ENCODE measurements at regions not wholly inside any gene's neighbourhood (a gene's known extent, or its start where the extent isn't known, plus 50 kb on each side); places are given as distances from the start of the nearest gene placed in this dataset.

GRCh38 chr12:111174251-111174960 lies 194.5 kb downstream of the PHETA1 start:
- TF ChIP-seq CTCF (IDR thresholded peaks at IDR 0.05; ENCODE audit: unreplicated experiment), result peak; percentile 13
- peaks cover 2% of the 10 kb centered on the region for H3K36me3 Mint-ChIP-seq (ENCODE audit: insufficient read depth)
- no peak for DNase-seq (ENCODE audit: low spot score, unreplicated experiment)
- H3K27ac Mint-ChIP-seq, result peak overlapping the region; percentile 3
- H3K4me3 Mint-ChIP-seq (ENCODE audit: low read depth), result no peak overlapping the region
- H3K4me1 Mint-ChIP-seq (ENCODE audit: low read depth), result peaks cover 26% of the 10 kb centered on the region
- no peaks in the 10 kb centered on the region for H3K27me3 Mint-ChIP-seq
- H3K9me3 Mint-ChIP-seq (ENCODE audit: low read depth), result no peaks in the 10 kb centered on the region

- Mint-ChIP-seq H3K27ac (peak overlapping the region; percentile 3), H3K36me3 (ENCODE audit: insufficient read depth) (peaks cover 2% of the 10 kb centered on the region), H3K4me1 (ENCODE audit: low read depth) (peaks cover 22% of the 10 kb centered on the region), H3K27me3 (no peaks in the 10 kb centered on the region), H3K4me3 (ENCODE audit: low read depth) (no peak overlapping the region), H3K9me3 (ENCODE audit: low read depth) (no peaks in the 10 kb centered on the region)
- no peak for DNase-seq (ENCODE audit: low spot score, unreplicated experiment)
- TF ChIP-seq CTCF (IDR thresholded peaks at IDR 0.05; ENCODE audit: unreplicated experiment), result no peak
Measured at GRCh38 chr12:111173836-111174235, 195.1 kb downstream of the PHETA1 start.

GRCh38 chr12:111173391-111173790 lies 195.5 kb downstream of the PHETA1 start:
- no peaks in the 10 kb centered on the region for H3K27me3 Mint-ChIP-seq
- TF ChIP-seq CTCF (IDR thresholded peaks at IDR 0.05; ENCODE audit: unreplicated experiment), result no peak
- H3K36me3 Mint-ChIP-seq (ENCODE audit: insufficient read depth), result peaks cover 2% of the 10 kb centered on the region
- no peak overlapping the region for H3K27ac Mint-ChIP-seq
- no peak overlapping the region for H3K4me3 Mint-ChIP-seq (ENCODE audit: low read depth)
- H3K9me3 Mint-ChIP-seq (ENCODE audit: low read depth), result no peaks in the 10 kb centered on the region
- no peak for DNase-seq (ENCODE audit: low spot score, unreplicated experiment)
- H3K4me1 Mint-ChIP-seq (ENCODE audit: low read depth), result peaks cover 20% of the 10 kb centered on the region

- Mint-ChIP-seq H3K27me3 (no peaks in the 10 kb centered on the region), H3K4me1 (ENCODE audit: low read depth) (peaks cover 15% of the 10 kb centered on the region), H3K27ac (peak overlapping the region; percentile 15), H3K4me3 (ENCODE audit: low read depth) (no peak overlapping the region), H3K36me3 (ENCODE audit: insufficient read depth) (peaks cover 2% of the 10 kb centered on the region), H3K9me3 (ENCODE audit: low read depth) (no peaks in the 10 kb centered on the region)
- TF ChIP-seq CTCF (IDR thresholded peaks at IDR 0.05; ENCODE audit: unreplicated experiment), result no peak
- DNase-seq (ENCODE audit: low spot score, unreplicated experiment), result no peak
Measured at GRCh38 chr12:111172786-111173185, 196.1 kb downstream of the PHETA1 start.

DNA sequence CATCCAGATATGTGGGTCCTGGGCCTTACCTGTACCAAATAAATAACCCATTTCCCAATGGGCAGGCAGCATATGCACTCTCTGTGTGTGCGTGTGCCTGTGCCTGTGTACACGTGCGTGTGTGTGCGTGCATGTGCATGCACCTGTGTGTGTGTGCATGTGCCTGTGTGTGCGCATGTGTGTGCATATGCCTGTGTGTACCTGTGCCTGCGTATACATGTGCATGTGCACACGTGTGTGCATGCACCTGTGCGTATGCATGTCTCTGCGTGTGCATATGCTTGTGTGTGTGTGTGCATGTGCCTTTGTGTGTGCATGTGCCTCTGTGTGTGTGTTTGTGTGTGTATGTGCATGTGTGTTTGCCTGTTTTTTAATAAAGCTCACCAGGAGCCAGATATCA lies 197.1 kb downstream of the PHETA1 start:
- Mint-ChIP-seq H3K4me1 (ENCODE audit: low read depth) (peaks cover 13% of the 10 kb centered on the region), H3K9me3 (ENCODE audit: low read depth) (no peaks in the 10 kb centered on the region), H3K36me3 (ENCODE audit: insufficient read depth) (peaks cover 2% of the 10 kb centered on the region), H3K27me3 (no peaks in the 10 kb centered on the region), H3K4me3 (ENCODE audit: low read depth) (no peak overlapping the region), H3K27ac (no peak overlapping the region)
- no peak for TF ChIP-seq CTCF (IDR thresholded peaks at IDR 0.05; ENCODE audit: unreplicated experiment)
- DNase-seq (ENCODE audit: low spot score, unreplicated experiment), result no peak

All from progenitor cell of endocrine pancreas (in vitro differentiated cells).